RWPE1 (cell line): ENCODE measurements at regions not wholly inside any gene's neighbourhood (a gene's known extent, or its start where the extent isn't known, plus 50 kb on each side); places are given as distances from the start of the nearest gene placed in this dataset.
"Not testable (repeated sequence)": the region's sequence is repeated elsewhere in the genome, so short reads cannot be mapped to it uniquely, and the experiment has no call there.

Source experiments
- CTCF ChIA-PET: fragments of 350-600 bp; sonication (Branson Sonifier 250); formaldehyde crosslinking; extraction: SDS; loops from one replicate; lab custom pipeline; 2021; lab: Yijun Ruan, JAX
- POLR2A ChIA-PET: fragments of 400-600 bp; formaldehyde crosslinking; extraction: SDS; loops from one replicate; lab custom pipeline; 2020; ENCODE audit warnings: antibody characterized with exemption; ENCODE audit not compliant: low non-redundant PET; lab: Yijun Ruan, JAX
- DNase-seq: peaks from one replicate; pipeline ENCODE4 v3.0.0; 2012; ENCODE audit warnings: low spot score
- H3K27ac ChIP-seq: fragments of 450-650 bp; 2 replicates; pipeline ENCODE4 v1.5.1; 2017
- TF ChIP-seq, protein P1 (sequence below): fragments of 450-650 bp; conservative IDR thresholded peaks from 2 replicates; pipeline ENCODE4 v1.5.1; 2017; ENCODE audit warnings: low read depth, mild to moderate bottlenecking

GRCh38 chr3:80970292-80970691 is 791.2 kb downstream of the GBE1 start:
- DNase-seq: no peak
- TF ChIP-seq, protein P1, sequence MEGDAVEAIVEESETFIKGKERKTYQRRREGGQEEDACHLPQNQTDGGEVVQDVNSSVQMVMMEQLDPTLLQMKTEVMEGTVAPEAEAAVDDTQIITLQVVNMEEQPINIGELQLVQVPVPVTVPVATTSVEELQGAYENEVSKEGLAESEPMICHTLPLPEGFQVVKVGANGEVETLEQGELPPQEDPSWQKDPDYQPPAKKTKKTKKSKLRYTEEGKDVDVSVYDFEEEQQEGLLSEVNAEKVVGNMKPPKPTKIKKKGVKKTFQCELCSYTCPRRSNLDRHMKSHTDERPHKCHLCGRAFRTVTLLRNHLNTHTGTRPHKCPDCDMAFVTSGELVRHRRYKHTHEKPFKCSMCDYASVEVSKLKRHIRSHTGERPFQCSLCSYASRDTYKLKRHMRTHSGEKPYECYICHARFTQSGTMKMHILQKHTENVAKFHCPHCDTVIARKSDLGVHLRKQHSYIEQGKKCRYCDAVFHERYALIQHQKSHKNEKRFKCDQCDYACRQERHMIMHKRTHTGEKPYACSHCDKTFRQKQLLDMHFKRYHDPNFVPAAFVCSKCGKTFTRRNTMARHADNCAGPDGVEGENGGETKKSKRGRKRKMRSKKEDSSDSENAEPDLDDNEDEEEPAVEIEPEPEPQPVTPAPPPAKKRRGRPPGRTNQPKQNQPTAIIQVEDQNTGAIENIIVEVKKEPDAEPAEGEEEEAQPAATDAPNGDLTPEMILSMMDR: no peak
- H3K27ac ChIP-seq: no peak overlapping the region
- ChIA-PET POLR2A (no interaction called here), CTCF (no interaction called here)

GRCh38 chr3:80929576-80929975 is 831.9 kb downstream of the GBE1 start:
- TF ChIP-seq, protein P1: no peak
- POLR2A ChIA-PET: no interaction called here
- H3K27ac ChIP-seq: no peak overlapping the region
- CTCF ChIA-PET: no interaction called here
- DNase-seq: no peak

GRCh38 chr3:80914854-80915253 is 846.6 kb downstream of the GBE1 start:
- CTCF ChIA-PET: no interaction called here
- TF ChIP-seq, protein P1: no peak
- H3K27ac ChIP-seq: no peak overlapping the region
- no peak for DNase-seq
- POLR2A ChIA-PET: no interaction called here

DNA sequence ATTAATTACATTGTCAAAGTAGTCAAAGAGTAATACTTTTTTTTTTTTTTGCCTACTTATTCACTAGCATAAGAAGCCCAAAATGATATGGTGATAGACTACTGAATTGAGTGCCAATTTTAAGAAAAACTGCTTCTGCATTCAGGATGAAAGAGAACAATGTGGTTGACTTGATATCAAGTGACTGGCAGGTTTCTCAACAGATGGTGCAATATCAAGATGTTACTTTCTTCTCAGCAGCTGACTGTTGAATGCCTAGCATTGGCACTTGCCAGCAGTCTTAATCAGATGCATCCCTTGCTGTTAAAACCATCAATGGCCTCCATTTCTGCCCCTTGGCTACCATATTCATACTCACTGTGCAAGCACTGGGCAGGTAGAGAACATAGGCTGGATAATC is 863.2 kb downstream of the GBE1 start:
- no peak overlapping the region for H3K27ac ChIP-seq
- CTCF ChIA-PET: no interaction called here
- TF ChIP-seq, protein P1: no peak
- POLR2A ChIA-PET: no interaction called here
- DNase-seq: no peak

GRCh38 chr3:80897005-80897404 is 864.4 kb downstream of the GBE1 start:
- H3K27ac ChIP-seq, CTCF ChIA-PET, DNase-seq, POLR2A ChIA-PET: not testable (repeated sequence)

DNA sequence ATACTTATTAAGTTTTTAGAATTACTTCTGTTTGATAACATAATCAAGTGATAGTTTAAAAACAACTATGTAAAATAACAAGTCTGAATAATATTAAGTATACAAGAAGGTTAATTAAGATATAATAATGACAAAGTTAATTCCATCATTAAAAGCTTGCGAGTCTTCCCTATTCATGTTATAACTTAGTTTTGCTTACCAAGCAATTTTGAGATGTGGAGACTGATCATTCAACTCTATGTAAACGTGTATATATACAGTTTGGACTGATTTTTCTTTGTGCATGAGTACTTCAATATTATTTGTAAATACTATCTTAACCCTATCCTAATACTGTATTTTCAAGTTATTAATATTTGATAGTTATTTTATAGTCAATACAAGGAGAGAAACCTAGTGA is 870.9 kb downstream of the GBE1 start:
- ChIA-PET POLR2A (no interaction called here), CTCF (no interaction called here)
- TF ChIP-seq, protein P1: no peak
- DNase-seq: no peak
- H3K27ac ChIP-seq: no peak overlapping the region

DNA sequence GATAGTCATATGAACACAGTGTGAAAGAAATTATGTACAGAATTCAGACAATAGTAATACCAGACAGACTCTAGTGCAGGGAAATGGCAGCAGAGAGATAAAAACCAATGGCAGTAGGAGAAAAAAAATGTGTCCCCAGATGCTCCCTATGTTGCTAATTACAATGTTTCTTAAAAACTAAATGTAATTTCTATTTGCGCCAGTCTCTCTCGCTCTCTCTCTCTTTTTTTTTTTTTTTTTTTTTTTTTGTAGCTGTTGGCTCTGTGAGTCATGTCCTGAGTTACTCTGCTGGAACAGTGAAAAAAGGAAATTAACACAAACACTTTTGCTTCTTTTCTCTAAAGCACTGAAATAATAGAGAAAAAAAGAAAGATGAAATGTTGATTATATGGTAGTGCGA is 871.9 kb downstream of the GBE1 start:
- POLR2A ChIA-PET: no interaction called here
- H3K27ac ChIP-seq: no peak overlapping the region
- no peak for DNase-seq
- CTCF ChIA-PET: no interaction called here
- TF ChIP-seq, protein P1: no peak
